AML-193 (cell line): ENCODE measurements at regions not wholly inside any gene's neighbourhood (a gene's known extent, or its start where the extent isn't known, plus 50 kb on each side); places are given as distances from the start of the nearest gene placed in this dataset.

Experiments used
- DNase-seq, 2 experiments: peaks; one replicate each; lab custom pipeline; 2025; lab: John Stamatoyannopoulos, UW

DNA sequence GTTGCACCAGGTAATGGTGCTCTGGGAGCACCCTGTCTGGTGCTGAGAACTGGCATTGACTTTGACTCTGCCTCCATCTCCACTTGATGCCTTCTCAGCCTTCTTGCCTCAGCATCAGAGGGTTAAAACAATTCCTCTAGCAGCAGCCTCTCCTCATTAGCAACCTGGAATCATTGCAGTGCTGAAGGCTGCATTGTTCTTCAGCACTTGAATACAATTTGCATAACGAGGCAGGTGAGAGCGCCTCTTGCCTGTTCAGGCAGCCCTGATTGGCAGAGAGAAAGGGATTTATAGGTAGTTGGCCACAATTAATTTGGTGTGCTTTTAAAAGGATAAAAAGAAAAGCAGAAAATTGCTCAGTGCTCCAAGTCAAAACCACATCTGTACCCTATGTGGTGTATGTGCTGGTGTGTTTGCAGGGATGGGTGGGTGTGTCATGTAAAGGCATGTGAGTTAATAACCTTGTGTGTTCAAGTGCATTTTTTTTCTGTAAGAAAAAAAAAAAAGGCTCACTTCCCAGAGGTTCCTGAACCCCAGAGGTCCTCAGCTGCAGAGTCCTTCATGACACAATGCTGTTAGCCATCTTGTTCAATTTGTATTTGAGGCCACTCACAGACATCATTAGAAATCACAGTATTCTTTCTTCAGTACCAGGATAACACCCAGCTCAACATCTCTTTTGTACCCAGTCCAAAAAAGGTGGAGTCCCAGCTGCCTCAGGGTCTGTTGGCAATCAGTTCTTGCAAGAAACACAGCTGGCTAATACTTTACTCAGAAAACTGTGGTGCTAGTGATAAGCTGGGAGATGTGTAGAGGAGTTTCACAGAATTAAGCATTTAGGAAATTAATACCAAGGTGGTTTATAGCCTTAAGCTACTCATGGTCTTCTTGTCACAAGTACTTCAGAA is 385.6 kb downstream of the GRIN2B start:
- DNase-seq: no peak

DNA sequence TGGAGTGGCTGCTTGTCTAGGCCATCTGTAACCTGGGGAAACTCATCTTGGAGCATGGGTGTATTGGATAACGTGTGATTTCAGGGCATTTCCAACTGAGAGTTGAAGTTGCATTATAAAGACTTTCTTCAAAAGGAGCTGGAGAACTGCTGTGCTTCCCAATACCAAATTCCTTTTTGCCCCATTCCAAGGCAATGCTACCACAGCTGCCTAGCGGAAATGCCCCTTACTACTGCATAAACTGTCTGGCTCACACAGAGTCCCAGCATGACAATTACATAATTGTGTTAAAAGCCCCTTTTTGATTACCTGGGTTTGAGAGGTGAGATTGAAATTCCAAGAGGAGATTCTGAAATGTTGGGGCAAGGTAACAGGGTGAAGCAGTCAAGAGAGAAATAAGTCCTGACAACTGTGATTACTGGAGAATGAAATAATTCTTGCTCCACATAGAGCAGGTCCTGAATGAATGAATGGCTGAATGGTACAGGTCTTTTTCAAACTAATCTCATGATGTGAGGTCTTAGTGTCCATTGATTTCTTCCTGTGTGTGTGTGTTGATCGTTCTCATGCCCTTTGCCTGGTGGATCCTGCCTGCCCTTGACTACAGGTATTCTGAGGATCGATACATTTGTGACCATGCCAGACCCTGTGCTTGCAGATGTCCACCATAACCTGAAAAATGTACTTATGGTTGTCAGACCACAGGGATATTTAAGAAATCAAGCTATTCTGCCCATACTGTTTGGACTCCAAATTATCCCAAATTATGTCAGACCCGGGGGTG is 386.5 kb downstream of the GRIN2B start:
- no peak for DNase-seq

DNA sequence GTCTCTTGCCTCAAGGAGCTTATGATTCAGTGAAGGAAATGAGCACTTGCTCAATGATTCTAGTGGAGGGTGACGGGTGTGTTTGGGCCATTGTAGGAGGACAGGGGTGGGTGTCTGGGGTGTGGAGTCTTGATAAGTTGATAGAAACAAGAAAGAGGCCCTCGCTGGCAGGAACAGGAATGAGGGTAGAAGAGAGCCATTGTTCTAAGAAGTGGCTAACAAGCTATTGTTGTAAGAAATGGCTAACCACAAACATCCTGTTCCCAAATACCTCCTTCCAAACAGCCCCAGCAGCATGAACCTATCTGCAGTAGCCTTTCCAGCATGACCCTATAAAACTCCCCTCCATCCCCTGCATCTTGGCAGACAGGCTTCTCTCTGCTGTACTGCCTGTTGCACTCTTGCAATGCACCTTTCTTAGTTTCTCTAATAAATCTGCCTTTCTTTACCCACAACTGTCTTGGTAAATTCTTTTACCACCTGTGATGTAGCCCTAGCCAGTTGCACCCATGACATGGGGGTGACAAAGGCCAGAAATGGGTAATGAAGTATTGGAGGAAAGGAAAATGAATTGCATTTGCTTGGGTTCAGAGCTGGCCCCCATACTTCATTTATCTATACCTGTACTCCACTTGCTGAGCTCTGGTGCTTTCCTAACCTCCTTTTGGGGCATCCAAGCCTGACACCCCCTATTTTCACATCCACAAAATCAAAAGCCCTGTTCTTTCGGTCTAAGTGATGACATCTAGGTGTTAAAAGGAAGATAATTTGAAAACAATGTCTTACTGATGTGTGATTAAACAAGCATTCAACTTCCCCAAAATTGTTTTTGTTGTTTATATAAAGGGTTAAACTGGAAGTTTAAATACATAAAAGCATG is 389.1 kb downstream of the GRIN2B start:
- no peak for DNase-seq

DNA sequence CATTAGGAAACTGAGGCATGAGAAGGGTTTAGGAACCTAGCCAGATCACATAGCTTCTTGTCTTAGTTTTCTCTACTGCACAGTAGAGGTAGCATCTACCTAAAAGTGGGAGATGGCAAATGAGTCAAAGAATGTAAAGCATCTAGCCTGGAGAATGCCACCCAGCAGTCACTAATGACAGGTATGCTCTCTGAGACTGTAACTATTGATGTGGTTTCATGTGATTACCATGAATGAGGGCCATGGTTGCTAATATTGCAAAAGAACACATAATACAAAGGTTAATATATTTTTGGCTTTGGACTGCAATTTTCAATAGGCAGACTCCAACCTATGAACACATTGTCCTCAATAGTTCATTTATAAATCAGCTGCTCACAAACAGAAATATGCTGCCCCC is 389.9 kb downstream of the GRIN2B start:
- DNase-seq: no peak

DNA sequence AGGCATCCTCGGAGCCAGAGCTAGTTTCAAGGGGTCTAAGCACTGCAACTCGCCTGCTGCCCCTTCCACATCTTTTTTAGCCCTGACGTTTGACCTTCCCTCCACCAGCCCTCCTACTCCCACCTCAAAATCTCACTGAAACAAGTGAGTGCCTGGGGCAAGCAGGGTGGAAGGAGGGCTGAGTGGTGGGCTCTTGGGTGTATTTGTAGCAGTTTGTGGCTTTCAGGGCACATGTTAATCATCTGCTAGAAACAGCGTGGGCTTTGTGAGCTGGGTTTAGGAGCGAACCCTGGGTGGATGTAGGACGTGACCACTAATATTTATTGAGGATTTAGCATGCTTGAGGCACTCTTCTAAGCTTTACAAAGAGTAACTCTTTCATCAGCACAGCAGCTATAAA is 390.3 kb downstream of the GRIN2B start:
- DNase-seq: no peak

DNA sequence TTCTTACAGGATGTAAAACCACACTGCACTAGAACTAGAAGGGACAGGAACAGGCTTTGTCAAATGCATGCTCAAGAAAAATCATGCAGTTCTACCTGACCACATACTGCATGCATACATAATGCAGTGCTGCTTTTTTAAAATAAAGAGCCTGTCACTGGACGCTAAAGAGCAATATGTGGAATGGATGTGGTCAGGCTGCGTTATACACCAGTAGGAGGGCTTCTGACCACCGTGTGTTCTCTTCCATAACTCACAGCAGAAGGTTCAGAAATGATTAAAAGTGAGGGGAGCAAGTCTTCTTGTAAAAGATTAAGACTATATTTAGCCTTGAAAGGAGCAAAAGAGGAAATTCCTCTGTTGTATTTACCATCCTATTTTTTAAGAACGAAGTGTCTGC is 392.0 kb downstream of the EMP1 start:
- DNase-seq: no peak

DNA sequence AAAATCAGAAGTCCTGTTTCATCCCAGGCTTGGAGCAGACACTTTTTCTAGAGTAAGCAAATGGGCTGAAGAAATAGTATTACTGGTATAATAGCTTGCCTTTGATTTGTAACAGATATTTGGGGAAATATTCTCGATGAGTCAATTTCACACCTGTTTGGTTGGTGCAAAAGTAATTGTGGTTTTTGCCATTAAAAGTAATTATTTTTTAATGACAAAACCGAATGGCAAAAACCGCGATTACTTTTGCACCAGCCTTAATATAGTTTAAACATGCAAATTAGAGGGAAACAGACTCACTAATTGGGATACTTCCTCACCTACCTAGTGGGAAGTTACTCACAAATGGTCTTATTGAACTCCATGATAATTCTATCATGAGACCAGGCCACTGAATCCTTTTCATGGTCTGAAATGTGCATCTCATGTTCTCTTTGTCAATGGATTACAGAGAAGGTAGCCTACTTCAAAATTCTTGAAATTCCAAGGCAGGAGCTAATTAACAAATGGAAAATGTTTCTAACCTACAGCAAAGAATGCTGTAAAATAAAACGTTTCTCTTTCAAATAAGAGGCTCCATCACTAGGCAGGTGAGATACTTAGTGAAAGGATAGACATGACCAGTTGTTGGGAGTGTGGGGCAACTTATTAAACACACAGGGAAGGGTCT is 391.3 kb downstream of the EMP1 start:
- DNase-seq: no peak

DNA sequence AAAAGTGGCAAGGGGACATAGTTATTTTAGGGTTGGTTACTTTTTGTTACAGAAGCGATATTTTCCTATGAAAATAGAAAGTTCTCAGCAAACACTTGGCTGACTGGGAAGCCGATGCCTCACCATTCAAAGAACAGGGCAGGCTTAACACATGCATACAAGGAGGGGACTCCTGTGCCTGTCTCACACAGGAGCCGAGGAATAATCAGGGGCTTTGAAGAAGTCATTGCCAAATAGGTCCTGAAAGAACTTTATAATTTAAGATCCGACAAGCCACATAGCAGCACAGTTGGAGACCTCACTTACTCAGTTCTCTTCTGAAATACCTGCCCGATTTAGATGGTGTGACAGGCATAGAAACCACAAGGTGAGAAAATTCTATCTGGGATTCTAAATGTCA is 389.8 kb downstream of the EMP1 start:
- DNase-seq: no peak

DNA sequence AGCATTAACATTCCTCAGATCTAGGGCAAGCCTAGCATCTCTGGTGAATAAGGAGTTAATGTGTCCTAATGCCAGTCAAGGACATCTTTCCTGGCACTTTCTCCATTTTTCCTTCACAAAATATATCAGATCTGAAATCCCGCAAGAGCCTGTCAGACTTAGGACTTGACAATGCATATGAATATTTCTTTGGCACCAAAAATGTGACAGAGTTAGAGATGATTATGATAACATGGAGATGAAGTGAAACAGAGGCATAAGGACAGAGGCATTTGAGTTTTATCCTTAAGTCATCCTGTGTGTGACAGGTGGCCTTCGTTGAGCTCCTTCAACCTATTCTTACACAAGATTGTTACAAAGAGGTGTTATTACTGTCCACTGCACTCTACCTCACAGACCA is 388.0 kb downstream of the EMP1 start:
- no peak for DNase-seq

DNA sequence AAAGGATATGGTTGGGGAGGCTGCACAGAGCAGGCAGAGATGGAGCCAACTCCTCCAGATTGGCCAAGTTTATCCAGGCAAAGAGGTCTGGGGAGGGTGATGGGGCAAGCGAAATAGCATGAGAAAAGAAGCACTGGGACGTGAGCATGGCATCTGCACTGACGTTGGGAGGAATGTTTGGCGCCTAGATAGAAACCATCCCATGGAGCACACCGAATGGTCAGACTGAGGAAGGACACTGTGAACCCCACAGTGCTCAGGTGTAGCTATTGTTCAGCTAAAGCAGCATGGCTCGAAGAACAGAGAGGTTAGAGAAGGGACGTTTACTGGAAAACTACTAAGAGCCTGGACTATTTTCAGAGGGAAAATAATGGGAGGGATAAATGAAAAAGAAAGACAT is 387.1 kb downstream of the EMP1 start:
- DNase-seq: no peak

DNA sequence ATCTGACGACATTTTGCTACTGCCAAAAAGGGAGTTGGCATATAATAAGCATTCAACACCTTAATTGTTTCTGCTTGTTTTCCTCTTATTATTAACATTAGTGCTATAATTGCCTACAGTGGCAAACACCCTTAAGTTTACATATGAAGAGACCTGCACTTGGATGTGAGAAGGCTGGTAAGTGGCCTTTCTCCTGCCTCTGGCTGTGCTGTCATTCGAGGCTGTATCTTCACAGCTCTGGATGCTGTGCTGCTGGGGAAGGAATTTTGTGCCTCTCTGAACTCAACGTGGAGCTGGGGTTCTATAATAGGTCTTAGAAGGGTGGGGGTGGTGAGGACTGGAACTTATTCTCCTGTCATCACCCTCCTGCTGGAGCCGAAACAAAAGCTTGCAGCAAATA is 385.9 kb downstream of the EMP1 start:
- no peak for DNase-seq

DNA sequence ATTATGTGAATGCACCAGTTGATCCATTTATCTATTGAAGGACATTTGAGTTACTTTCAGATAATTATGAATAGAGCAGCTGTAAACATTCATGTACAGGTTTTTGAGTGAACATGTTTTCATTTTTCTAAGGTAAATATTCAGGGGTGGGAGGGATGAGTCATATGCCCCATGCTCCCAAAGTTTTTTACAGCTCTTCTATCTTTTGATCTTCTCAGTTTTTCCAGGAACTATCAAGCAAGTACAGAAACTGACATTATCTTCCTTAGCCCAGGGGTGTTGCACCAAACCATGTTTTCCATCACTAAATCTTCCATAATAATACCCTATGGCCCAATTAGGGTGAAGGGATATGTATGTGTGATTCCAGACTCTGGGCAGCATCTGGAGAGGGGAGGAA is 384.5 kb downstream of the EMP1 start:
- no peak for DNase-seq

DNA sequence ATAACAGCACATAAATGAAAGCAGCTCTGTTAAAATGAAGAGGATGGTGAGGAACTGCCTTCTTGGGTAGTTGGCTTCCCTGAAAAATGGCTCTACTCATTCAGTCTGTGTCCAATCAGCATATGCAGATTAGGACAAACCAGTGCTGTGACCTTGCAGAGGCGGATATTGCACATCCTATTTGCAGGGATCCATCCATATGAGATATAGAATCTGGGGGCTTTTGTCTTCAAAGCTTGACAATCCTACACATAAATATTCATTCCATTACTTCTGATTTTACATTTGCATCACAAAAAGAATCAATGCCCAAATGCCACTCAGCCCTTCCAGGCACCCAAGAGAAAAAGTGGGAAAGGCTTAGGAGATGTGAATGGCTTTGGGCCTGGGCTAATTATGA is 383.7 kb downstream of the EMP1 start:
- DNase-seq: no peak

DNA sequence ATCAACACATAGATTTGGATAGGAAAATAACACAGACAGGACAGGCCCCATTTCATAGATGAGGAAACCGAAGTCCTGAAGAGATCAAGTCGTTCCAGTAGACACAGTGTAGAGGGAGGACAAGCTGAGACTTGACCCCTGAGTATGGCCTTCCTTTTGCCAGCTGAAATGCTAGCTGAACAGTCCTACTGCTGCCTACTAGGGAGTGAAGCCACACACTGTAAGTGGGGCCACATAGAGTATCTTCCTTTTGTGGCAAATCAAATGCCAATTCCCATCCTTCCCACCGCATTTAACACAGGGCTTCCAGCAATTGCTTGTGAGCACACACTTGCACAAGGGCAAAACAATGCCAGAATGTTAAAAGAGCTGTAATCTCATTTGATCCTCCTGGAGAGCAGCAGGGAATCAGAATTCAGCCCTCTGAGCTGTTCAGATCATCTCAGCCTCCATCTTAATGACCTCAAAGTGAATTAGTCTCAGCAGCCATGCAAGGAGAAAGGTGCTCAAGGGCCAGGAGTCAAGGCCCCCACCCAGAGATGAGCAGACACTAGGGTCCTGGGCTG is 380.5 kb downstream of the EMP1 start:
- DNase-seq: no peak

DNA sequence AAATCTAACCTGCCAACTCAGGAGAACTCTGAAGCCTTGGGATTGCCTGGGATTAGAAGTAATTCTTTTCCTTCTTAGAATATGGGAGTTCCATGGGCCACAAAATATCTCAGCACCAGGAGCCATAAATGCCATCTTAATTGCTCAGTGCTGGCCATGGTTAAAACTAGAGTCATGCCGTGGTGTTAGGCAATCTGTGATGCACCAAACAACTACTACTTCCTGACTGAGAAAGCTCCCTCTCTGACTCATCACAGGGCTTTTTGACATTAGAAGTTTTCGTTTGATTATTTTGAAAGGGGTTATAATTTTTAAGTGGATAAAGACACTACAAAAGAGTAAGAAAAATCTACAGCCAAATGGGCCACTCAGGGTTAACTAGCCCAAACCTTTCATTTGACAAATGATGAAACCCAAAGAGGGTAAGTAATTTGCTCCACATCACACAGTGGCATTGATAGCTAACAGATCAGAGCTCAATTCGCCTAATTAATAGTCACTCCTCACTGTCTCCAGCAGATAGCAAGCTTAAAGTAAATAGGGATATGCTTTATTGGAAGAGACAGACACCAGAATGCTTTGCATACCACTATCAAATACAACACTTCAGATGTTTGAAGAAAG is 377.3 kb downstream of the EMP1 start:
- DNase-seq: no peak

DNA sequence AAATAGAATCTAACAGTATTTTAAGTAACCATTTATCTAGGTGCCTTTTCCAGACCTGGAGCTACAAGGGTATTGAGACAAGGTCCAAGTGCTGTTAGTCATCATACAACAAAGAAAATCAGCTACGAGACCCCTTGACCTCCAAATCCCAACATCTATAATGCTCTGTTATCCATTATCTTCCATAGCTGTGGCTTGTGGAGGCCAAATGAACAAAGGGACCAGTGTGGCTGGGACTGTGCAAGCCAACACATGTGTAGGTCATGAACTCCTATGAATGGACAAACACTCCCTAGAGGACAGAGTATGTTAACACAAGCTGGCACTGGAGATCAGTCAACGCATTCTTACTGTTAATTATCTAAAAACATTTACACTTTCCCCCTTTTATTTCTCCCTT is 374.5 kb downstream of the EMP1 start:
- DNase-seq: no peak

DNA sequence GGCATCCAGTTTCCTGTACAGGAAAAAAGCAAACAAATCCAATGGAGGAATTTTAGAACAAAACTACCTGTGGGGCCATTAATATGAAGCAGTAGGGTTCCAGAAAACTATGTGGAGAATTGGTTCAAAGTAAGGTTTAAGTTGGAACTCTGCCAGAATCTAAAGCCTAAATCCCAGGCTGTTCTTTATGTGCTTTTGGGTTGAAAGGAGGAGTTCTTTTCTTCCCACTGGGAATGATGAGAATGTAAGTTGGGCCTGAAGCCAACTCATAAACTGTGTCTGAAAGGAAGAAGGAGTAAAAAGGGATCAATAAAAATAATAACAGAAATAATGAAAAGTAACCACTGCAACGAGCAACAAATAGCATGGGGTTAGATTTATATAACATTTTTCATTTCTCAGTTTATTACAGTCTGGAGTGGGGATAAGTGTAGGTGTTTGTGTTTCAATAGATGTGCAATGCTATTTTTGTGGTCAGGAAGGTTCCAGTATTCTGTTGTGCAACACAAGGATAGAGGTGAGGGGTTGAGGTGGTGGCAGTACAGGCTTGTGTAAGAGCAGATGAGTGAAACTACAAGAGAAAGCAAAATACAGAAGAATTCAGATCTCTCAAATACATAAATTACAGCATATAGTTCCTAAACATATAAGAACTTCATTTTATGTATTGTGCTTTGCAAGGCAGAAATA is 373.6 kb downstream of the EMP1 start:
- no peak for DNase-seq

DNA sequence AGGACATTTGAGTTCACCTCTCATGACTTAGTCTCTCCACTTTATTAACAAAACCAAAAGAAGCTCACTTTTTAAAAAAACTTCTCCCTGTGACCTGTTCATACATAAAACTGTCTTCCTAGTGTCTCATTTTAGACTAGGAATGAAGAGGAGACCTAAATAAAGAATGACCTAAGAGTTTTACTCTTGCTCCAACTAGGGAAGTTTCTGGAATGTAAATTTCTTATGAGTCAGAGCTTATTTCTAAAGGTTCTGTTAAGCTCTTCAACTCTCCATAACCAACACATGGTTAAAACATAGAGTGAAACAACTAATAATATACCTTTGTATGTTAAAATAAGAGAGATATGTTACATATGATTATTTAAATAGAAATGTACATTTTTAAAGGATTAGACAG is 369.8 kb downstream of the EMP1 start:
- no peak for DNase-seq

DNA sequence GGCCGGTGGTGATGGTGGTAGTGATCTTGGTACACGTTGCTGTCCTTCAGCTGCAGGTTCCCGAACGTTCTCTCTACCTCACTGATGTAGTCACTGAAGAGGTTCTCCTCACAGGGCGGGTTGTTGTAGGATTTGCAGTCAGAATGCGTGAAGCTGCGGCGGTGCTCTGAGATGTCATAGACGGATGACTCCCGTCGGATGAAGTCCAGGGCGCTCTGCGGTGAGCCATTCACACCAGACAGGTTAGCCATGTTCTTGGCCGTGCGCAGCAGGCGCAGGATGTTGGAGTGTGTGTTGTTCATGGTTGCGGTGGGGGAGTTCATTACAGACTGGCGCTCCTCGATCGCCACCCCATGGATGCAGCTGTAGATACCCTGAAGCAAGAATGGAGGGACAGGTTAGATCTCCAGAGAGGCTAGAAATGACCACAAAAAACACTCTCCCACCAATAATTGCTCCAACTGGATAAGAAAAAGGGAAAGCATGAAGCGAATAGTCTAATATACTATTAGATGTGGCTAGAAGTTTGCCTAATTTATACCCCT is 367.8 kb downstream of the EMP1 start:
- no peak for DNase-seq

DNA sequence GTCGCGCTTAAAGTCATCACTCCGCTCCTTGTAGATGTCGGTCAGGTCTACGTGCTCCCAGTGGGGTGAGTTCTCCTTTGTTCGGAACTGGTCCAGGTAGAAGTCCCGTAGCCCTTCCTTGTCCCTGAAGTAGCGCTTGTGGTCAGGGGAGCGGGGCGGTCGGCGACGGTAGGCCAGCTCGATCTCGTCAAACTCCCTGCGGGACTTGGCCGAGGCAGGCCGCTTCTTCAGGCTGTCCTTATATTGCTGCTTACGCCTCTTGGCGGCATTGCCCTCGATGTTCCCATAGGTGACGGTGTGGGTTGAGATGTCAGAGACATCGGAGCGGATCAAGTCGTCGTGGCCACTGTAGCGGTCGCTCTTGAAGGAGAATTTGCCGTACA is 367.2 kb downstream of the EMP1 start:
- no peak for DNase-seq
